ENCODE measurements at regions not wholly inside any gene's neighbourhood (a gene's known extent, or its start where the extent isn't known, plus 50 kb on each side); places are given as distances from the start of the nearest gene placed in this dataset. TPM values are rescaled to one million over a fixed set of nuclear protein-coding genes. Genes with fewer than 3 reads are reported as not detected.

Small RNA genes in the stretch of these regions (small RNA-seq; reads per million reads assigned to genes)
- not detected for gene AC138701.2 (ENCODE audit: insufficient read length, low read depth, low replicate concordance)
- not detected for gene IGHD1OR15-1A (ENCODE audit: insufficient read length, low read depth, low replicate concordance)
- gene IGHD2OR15-2A (ENCODE audit: insufficient read length, low read depth, low replicate concordance) = not detected
- gene IGHD3OR15-3A (ENCODE audit: insufficient read length, low read depth, low replicate concordance) = not detected
- not detected for gene IGHD4OR15-4A (ENCODE audit: insufficient read length, low read depth, low replicate concordance)
- not detected for gene IGHD5OR15-5A (ENCODE audit: insufficient read length, low read depth, low replicate concordance)
- gene RN7SL584P (ENCODE audit: insufficient read length, low read depth, low replicate concordance) = not detected
- not detected for gene RNU6-978P (ENCODE audit: insufficient read length, low read depth, low replicate concordance)

Data from BJ (cell line).